Natural killer cell (primary cell): ENCODE measurements at regions not wholly inside any gene's neighbourhood (a gene's known extent, or its start where the extent isn't known, plus 50 kb on each side); places are given as distances from the start of the nearest gene placed in this dataset.

Experiments
- ATAC-seq, 3 donors: fragments of 150-1000 bp in 2 of 3; fragments of 200-7000 bp in 1 of 3; cut with Tn5 transposase; 1 replicate in 1 of 3; 2 replicates in 2 of 3; pipeline ENCODE4 v1.10.0; 2021; ENCODE audit warnings: mild to moderate bottlenecking in 2 of 3, moderate library complexity in 2 of 3
- DNase-seq, 2 donors: peaks; one replicate each; pipeline versions ENCODE4 v3.0.0 to v3.0.0-alpha.2; 2013 to 2021; ENCODE audit warnings: mixed read lengths in 1 of 2
- H3K27ac ChIP-seq: one replicate; pipeline ENCODE4 v1.5.1; 2013; ENCODE audit warnings: mild to moderate bottlenecking, low read length
- H3K27me3 ChIP-seq: one replicate; pipeline ENCODE4 v1.6.1; 2013; ENCODE audit warnings: low read length; ENCODE audit not compliant: control insufficient read depth, insufficient read depth
- H3K36me3 ChIP-seq: one replicate; pipeline ENCODE4 v1.6.1; 2013; ENCODE audit warnings: low read length; ENCODE audit not compliant: control insufficient read depth, insufficient read depth
- H3K4me1 ChIP-seq: one replicate; pipeline ENCODE4 v1.6.1; 2013; ENCODE audit warnings: low read length; ENCODE audit not compliant: control insufficient read depth, insufficient read depth
- H3K4me3 ChIP-seq: one replicate; pipeline ENCODE4 v1.5.1; 2013; ENCODE audit warnings: low read length
- H3K9me3 ChIP-seq: one replicate; pipeline ENCODE4 v1.6.1; 2013; ENCODE audit warnings: low read length; ENCODE audit not compliant: control insufficient read depth, insufficient read depth
- H3K27ac Mint-ChIP-seq, 2 donors: one replicate each; pipeline ENCODE4 v1.8.0; 2022; ENCODE audit warnings: mild to moderate bottlenecking in 2 of 2, mixed read lengths in 2 of 2, moderate library complexity in 1 of 2
- H3K27me3 Mint-ChIP-seq, 2 donors: one replicate each; pipeline ENCODE4 v1.8.0; 2022; ENCODE audit warnings: low read depth in 2 of 2, mixed read lengths in 2 of 2
- H3K36me3 Mint-ChIP-seq: one replicate; pipeline ENCODE4 v1.8.0; 2022; ENCODE audit warnings: mixed read lengths
- H3K4me1 Mint-ChIP-seq, 2 donors: one replicate each; pipeline ENCODE4 v1.8.0; 2022; ENCODE audit warnings: mixed read lengths in 2 of 2
- H3K4me3 Mint-ChIP-seq: one replicate; pipeline ENCODE4 v1.8.0; 2022; ENCODE audit warnings: mild to moderate bottlenecking, moderate library complexity, mixed read lengths
- H3K9me3 Mint-ChIP-seq, 2 donors: one replicate each; pipeline ENCODE4 v1.8.0; 2022; ENCODE audit warnings: mixed read lengths in 2 of 2
- CTCF ChIP-seq: fragments of 200-600 bp; IDR thresholded peaks from one replicate; pipeline ENCODE4 v1.8.0; 2022; ENCODE audit warnings: antibody characterized with exemption
- WGBS: methylation state at CpG from one replicate; pipeline ENCODE4 v1.1.7; 2013; ENCODE audit warnings: missing lambda C conversion rate; ENCODE audit not compliant: insufficient coverage; 5-methylcytosine and 5-hydroxymethylcytosine counted together
- intact Hi-C: fragments of 100-400 bp; cut with micrococcal nuclease; formaldehyde crosslinking; loops from one replicate; pipeline ENCODE4 v1.14.2; 2022

GRCh38 chr17:56710986-56711385, 117.5 kb downstream of the NOG start:
- 89% methylated on average over 5 of the region's 6 CpGs for WGBS
- H3K4me1 ChIP-seq, result no peaks in the 10 kb centered on the region
- H3K27ac ChIP-seq, result no peak overlapping the region
- Mint-ChIP-seq H3K9me3 (no peaks in the 10 kb centered on the region), H3K27me3 (peaks cover 17 to 50% of the 10 kb centered on the region in 2 donors), H3K36me3 (no peaks in the 10 kb centered on the region), H3K27ac (no peak overlapping the region), H3K4me3 (no peak overlapping the region), H3K4me1 (no peaks in the 10 kb centered on the region)
- no peaks in the 10 kb centered on the region for H3K36me3 ChIP-seq
- DNase-seq, result no peak
- peaks cover 1% of the 10 kb centered on the region for H3K27me3 ChIP-seq
- no peak for ATAC-seq
- intact Hi-C loops, result no loop called here
- H3K4me3 ChIP-seq, result no peak overlapping the region
- TF ChIP-seq CTCF, result no peak
- no peaks in the 10 kb centered on the region for H3K9me3 ChIP-seq

DNA sequence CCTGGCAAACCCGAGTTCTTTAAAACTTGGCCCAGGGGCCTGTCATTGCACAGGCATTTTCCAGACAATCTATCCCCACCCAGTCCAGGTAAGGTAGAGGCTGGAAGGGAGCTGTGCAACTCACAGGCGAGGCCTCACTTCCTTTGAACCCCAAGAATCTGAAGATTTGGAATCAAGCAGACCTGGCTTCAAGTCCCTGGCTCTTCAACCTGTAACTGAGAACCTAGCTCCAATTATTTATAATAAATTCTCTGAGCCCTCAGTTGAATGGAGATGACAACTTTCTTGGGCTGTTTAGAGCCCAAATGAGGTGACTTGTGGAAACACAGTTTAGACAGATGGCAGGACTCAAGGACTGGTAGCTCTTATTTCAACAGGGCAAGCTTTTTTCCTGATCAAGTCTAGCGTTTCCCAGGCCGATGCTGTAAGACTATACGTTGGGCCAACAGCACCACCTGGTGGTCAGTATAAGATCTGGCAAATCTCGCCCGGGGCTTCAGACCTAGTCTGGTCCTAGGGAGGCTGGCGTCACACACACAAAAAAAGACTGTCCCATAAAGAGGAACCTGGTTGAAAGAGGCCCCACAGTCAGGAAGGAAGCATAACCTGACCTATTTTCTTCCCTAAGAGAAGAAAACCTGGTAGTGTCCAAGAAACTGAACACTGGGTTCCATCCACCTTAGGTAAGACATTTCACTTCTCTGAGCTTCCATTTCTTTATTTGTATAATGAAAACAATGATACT, 117.9 kb downstream of the C17orf67 start:
- no peak overlapping the region for H3K4me3 ChIP-seq
- peaks cover 6% of the 10 kb centered on the region for H3K27me3 ChIP-seq
- Mint-ChIP-seq H3K27ac (no peak overlapping the region), H3K4me1 (no peaks in the 10 kb centered on the region), H3K27me3 (peaks cover 32 to 62% of the 10 kb centered on the region in 2 donors), H3K9me3 (no peaks in the 10 kb centered on the region), H3K4me3 (no peak overlapping the region), H3K36me3 (no peaks in the 10 kb centered on the region)
- WGBS, result 25% methylated on average over 8 of the region's 8 CpGs
- no peaks in the 10 kb centered on the region for H3K4me1 ChIP-seq
- H3K9me3 ChIP-seq, result no peaks in the 10 kb centered on the region
- no peak overlapping the region for H3K27ac ChIP-seq
- peak; percentile 82 for TF ChIP-seq CTCF
- intact Hi-C loops, result loop anchor here (1.0 to 2.0 kb wide), 2 partner anchors 65 to 123 kb away; no protein-coding TSS in a partner anchor
- DNase-seq (peak; percentile 59 to 88), ATAC-seq (peak; percentile 83 to 98 (median 90))
- no peaks in the 10 kb centered on the region for H3K36me3 ChIP-seq

GRCh38 chr17:56717471-56717870, 116.2 kb downstream of the C17orf67 start:
- 86% methylated on average over 4 of the region's 4 CpGs for WGBS
- no peak for ATAC-seq
- peaks cover 6% of the 10 kb centered on the region for H3K27me3 ChIP-seq
- intact Hi-C loops, result loop anchor here (2.0 kb wide), 1 partner anchor 63 kb away; no protein-coding TSS in a partner anchor
- no peak for DNase-seq
- no peaks in the 10 kb centered on the region for H3K36me3 ChIP-seq
- H3K9me3 Mint-ChIP-seq, result no peaks in the 10 kb centered on the region
- TF ChIP-seq CTCF, result no peak
- H3K36me3 Mint-ChIP-seq, result no peaks in the 10 kb centered on the region
- H3K27ac Mint-ChIP-seq, result no peak overlapping the region
- H3K4me1 Mint-ChIP-seq, result no peaks in the 10 kb centered on the region
- no peak overlapping the region for H3K4me3 Mint-ChIP-seq
- no peak overlapping the region for H3K27ac ChIP-seq
- H3K4me3 ChIP-seq, result no peak overlapping the region
- peaks cover 27 to 53% of the 10 kb centered on the region in 2 donors for H3K27me3 Mint-ChIP-seq
- no peaks in the 10 kb centered on the region for H3K4me1 ChIP-seq
- no peaks in the 10 kb centered on the region for H3K9me3 ChIP-seq

GRCh38 chr17:56718515-56718914, 115.2 kb downstream of the C17orf67 start:
- no peak for TF ChIP-seq CTCF
- ATAC-seq, result no peak
- WGBS, result 57% methylated on average over 4 of the region's 4 CpGs
- H3K27ac Mint-ChIP-seq, result no peak overlapping the region
- Histone ChIP-seq H3K4me1 (no peaks in the 10 kb centered on the region), H3K4me3 (no peak overlapping the region), H3K27ac (no peak overlapping the region), H3K36me3 (no peaks in the 10 kb centered on the region), H3K9me3 (no peaks in the 10 kb centered on the region), H3K27me3 (peaks cover 6% of the 10 kb centered on the region)
- no peaks in the 10 kb centered on the region for H3K9me3 Mint-ChIP-seq
- no peak overlapping the region for H3K4me3 Mint-ChIP-seq
- no peaks in the 10 kb centered on the region for H3K36me3 Mint-ChIP-seq
- H3K27me3 Mint-ChIP-seq, result peaks cover 27 to 42% of the 10 kb centered on the region in 2 donors
- peak in 1 of 2 donors; percentile 6 for DNase-seq
- intact Hi-C loops, result no loop called here
- H3K4me1 Mint-ChIP-seq, result no peaks in the 10 kb centered on the region
